ENCODE measurements at regions not wholly inside any gene's neighbourhood (a gene's known extent, or its start where the extent isn't known, plus 50 kb on each side); places are given as distances from the start of the nearest gene placed in this dataset.

- Histone ChIP-seq H3K27ac (no peak overlapping the region), H3K4me1 (replicated peaks; ENCODE audit: insufficient read depth) (no peaks in the 10 kb centered on the region), H3K79me2 (ENCODE audit: low read depth) (no peaks in the 10 kb centered on the region), H3K27me3 (ENCODE audit: insufficient read depth, low read depth) (no peaks in the 10 kb centered on the region), H3K4me3 (no peak overlapping the region), H3K9me2 (ENCODE audit: insufficient read depth) (no peaks in the 10 kb centered on the region), H3K36me3 (ENCODE audit: low read depth) (no peaks in the 10 kb centered on the region), H2AFZ (no peak overlapping the region), H3K9me3 (ENCODE audit: insufficient read depth, low read depth) (no peaks in the 10 kb centered on the region), H3F3A (ENCODE audit: insufficient read depth, low read depth) (no peaks in the 10 kb centered on the region), H4K20me1 (ENCODE audit: insufficient read depth) (no peaks in the 10 kb centered on the region), H3K4me2 (no peak overlapping the region)
- BruUV-seq (replicated peaks): no TSS peak
- ChIA-PET POLR2A (ENCODE audit: unreplicated experiment) (no interaction called here), CTCF (no interaction called here)
- intact Hi-C loops (cut with micrococcal nuclease; ENCODE audit: unreplicated experiment): loop anchor here (5.0 kb wide), 1 partner anchor 219 kb away; no protein-coding TSS in a partner anchor
- no peak for TF ChIP-seq CTCF (conservative IDR thresholded peaks at IDR 0.05)
- no peak for TF ChIP-seq EZH2 (IDR thresholded peaks at IDR 0.05; ENCODE audit: low read depth)
- DNase-seq: no peak
These were observed 179.3 kb upstream of the NEBL start for GRCh38 chr10:21076381-21076780.

GRCh38 chr10:21075880-21076279, 178.8 kb upstream of the NEBL start:
- no peak overlapping the region for H3K4me2 ChIP-seq
- POLR2A ChIA-PET (ENCODE audit: unreplicated experiment): no interaction called here
- H3K4me1 ChIP-seq (replicated peaks; ENCODE audit: insufficient read depth): no peaks in the 10 kb centered on the region
- no peaks in the 10 kb centered on the region for H3K9me2 ChIP-seq (ENCODE audit: insufficient read depth)
- CTCF ChIA-PET: no interaction called here
- H3K27me3 ChIP-seq (ENCODE audit: insufficient read depth, low read depth): no peaks in the 10 kb centered on the region
- no peaks in the 10 kb centered on the region for H3K9me3 ChIP-seq (ENCODE audit: insufficient read depth, low read depth)
- intact Hi-C loops (cut with micrococcal nuclease; ENCODE audit: unreplicated experiment): loop anchor here (5.0 kb wide), 1 partner anchor 219 kb away; no protein-coding TSS in a partner anchor
- BruUV-seq (replicated peaks): no TSS peak
- H3K27ac ChIP-seq: no peak overlapping the region
- DNase-seq: no peak
- H3F3A ChIP-seq (ENCODE audit: insufficient read depth, low read depth): no peaks in the 10 kb centered on the region
- TF ChIP-seq CTCF (conservative IDR thresholded peaks at IDR 0.05) (no peak), EZH2 (IDR thresholded peaks at IDR 0.05; ENCODE audit: low read depth) (no peak)
- no peak overlapping the region for H3K4me3 ChIP-seq
- H3K36me3 ChIP-seq (ENCODE audit: low read depth): no peaks in the 10 kb centered on the region
- no peaks in the 10 kb centered on the region for H4K20me1 ChIP-seq (ENCODE audit: insufficient read depth)
- no peaks in the 10 kb centered on the region for H3K79me2 ChIP-seq (ENCODE audit: low read depth)
- no peak overlapping the region for H2AFZ ChIP-seq

GRCh38 chr10:21071001-21071673, 174.0 kb upstream of the NEBL start:
- intact Hi-C loops (cut with micrococcal nuclease; ENCODE audit: unreplicated experiment): no loop called here
- Histone ChIP-seq H3K27me3 (ENCODE audit: insufficient read depth, low read depth) (no peaks in the 10 kb centered on the region), H3K4me2 (no peak overlapping the region), H3F3A (ENCODE audit: insufficient read depth, low read depth) (no peaks in the 10 kb centered on the region), H4K20me1 (ENCODE audit: insufficient read depth) (no peaks in the 10 kb centered on the region), H3K4me3 (no peak overlapping the region), H3K36me3 (ENCODE audit: low read depth) (no peaks in the 10 kb centered on the region), H3K9me3 (ENCODE audit: insufficient read depth, low read depth) (no peaks in the 10 kb centered on the region), H3K79me2 (ENCODE audit: low read depth) (no peaks in the 10 kb centered on the region), H3K4me1 (replicated peaks; ENCODE audit: insufficient read depth) (no peaks in the 10 kb centered on the region), H3K9me2 (ENCODE audit: insufficient read depth) (no peaks in the 10 kb centered on the region), H3K27ac (no peak overlapping the region), H2AFZ (no peak overlapping the region)
- ChIA-PET POLR2A (ENCODE audit: unreplicated experiment) (no interaction called here), CTCF (no interaction called here)
- BruUV-seq (replicated peaks): no TSS peak
- TF ChIP-seq CTCF (conservative IDR thresholded peaks at IDR 0.05) (no peak), EZH2 (IDR thresholded peaks at IDR 0.05; ENCODE audit: low read depth) (no peak)
- DNase-seq: no peak
